IMR-90 (cell line): ENCODE measurements at regions not wholly inside any gene's neighbourhood (a gene's known extent, or its start where the extent isn't known, plus 50 kb on each side); places are given as distances from the start of the nearest gene placed in this dataset.

Experiments used
- ATAC-seq: fragments of 200-7000 bp; cut with Tn5 transposase; 2 replicates; pipeline ENCODE4 v1.9.1; 2020; ENCODE audit warnings: low read depth, mild to moderate bottlenecking, moderate library complexity
- BruUV-seq: library from RNA; stranded (reverse); fragments of 400-500 nt; replicated peaks from 2 replicates; lab custom pipeline; 2021; lab: Mats Ljungman, UMichigan
- CTCF ChIA-PET: fragments of 300-600 bp; formaldehyde crosslinking; extraction: SDS; loops from one replicate; lab custom pipeline; 2021; ENCODE audit warnings: antibody characterized with exemption; lab: Yijun Ruan, JAX
- POLR2A ChIA-PET: fragments of 300-600 bp; sonication (Branson Sonifier 250); formaldehyde crosslinking; loops from one replicate; lab custom pipeline; 2022; ENCODE audit warnings: antibody characterized with exemption; ENCODE audit not compliant: unreplicated experiment; lab: Charles Lee
- DNase-seq: peaks from one replicate; pipeline ENCODE4 v3.0.0; 2013
- H2AFZ ChIP-seq: replicated peaks from 2 replicates; pipeline ENCODE3; 2013; ENCODE audit warnings: low read length, mild to moderate bottlenecking; ENCODE audit not compliant: poor library complexity
- H2AK5ac ChIP-seq: 2 replicates; pipeline ENCODE4 v1.6.1; 2013; ENCODE audit warnings: low read depth, low read length, inconsistent platforms
- H2AK9ac ChIP-seq: replicated peaks from 2 replicates; pipeline ENCODE3; 2013; ENCODE audit warnings: mild to moderate bottlenecking, low read depth, low read length, moderate library complexity; ENCODE audit not compliant: poor library complexity
- H2BK120ac ChIP-seq: 2 replicates; pipeline ENCODE4 v1.6.1; 2013; ENCODE audit warnings: low read depth, low read length, inconsistent platforms
- H2BK15ac ChIP-seq: 3 replicates; pipeline ENCODE4 v1.6.1; 2013; ENCODE audit warnings: low read depth, low read length, inconsistent platforms
- H2BK20ac ChIP-seq: 2 replicates; pipeline ENCODE4 v1.6.1; 2013; ENCODE audit warnings: low read depth, mild to moderate bottlenecking, inconsistent platforms, low read length, moderate library complexity
- H2BK5ac ChIP-seq: 2 replicates; pipeline ENCODE4 v1.6.1; 2013; ENCODE audit warnings: mild to moderate bottlenecking, low read depth, low read length, inconsistent platforms; ENCODE audit not compliant: poor library complexity, severe bottlenecking
- H3K14ac ChIP-seq: replicated peaks from 2 replicates; pipeline ENCODE4 v1.6.1; 2013; ENCODE audit warnings: low read depth, low read length, inconsistent platforms
- H3K18ac ChIP-seq: 2 replicates; pipeline ENCODE4 v1.6.1; 2013; ENCODE audit warnings: low read depth, low read length, control low read depth
- H3K23ac ChIP-seq: 2 replicates; pipeline ENCODE4 v1.6.1; 2013; ENCODE audit warnings: low read depth, low read length, inconsistent platforms
- H3K27ac ChIP-seq: 2 replicates; pipeline ENCODE4 v1.5.1; 2013; ENCODE audit warnings: mild to moderate bottlenecking, control low read depth, low read length; ENCODE audit not compliant: insufficient read depth
- H3K27me3 ChIP-seq: 2 replicates; pipeline ENCODE4 v1.6.1; 2013; ENCODE audit warnings: low read length; ENCODE audit not compliant: control insufficient read depth, insufficient read depth
- H3K36me3 ChIP-seq: 2 replicates; pipeline ENCODE4 v1.6.1; 2013; ENCODE audit warnings: low read length, mixed read lengths; ENCODE audit not compliant: control insufficient read depth, insufficient read depth
- H3K4ac ChIP-seq: 2 replicates; pipeline ENCODE4 v1.6.1; 2013; ENCODE audit warnings: low read depth, low read length, inconsistent platforms
- H3K4me1 ChIP-seq: 2 replicates; pipeline ENCODE4 v1.6.1; 2013; ENCODE audit warnings: low read length, mixed read lengths; ENCODE audit not compliant: control insufficient read depth, insufficient read depth
- H3K4me2 ChIP-seq: 2 replicates; pipeline ENCODE4 v1.6.1; 2013; ENCODE audit warnings: low read depth, mild to moderate bottlenecking, control low read depth, low read length, moderate library complexity
- H3K4me3 ChIP-seq: 2 replicates; pipeline ENCODE4 v1.5.1; 2013; ENCODE audit warnings: low read depth, mild to moderate bottlenecking, control low read depth, low read length, moderate library complexity; ENCODE audit not compliant: insufficient read depth
- H3K56ac ChIP-seq: 2 replicates; pipeline ENCODE4 v1.6.1; 2013; ENCODE audit warnings: low read length, inconsistent platforms; ENCODE audit not compliant: insufficient read depth; ENCODE audit errors: extremely low read depth
- H3K79me1 ChIP-seq, 2 experiments: 2 replicates each; pipeline ENCODE4 v1.6.1; 2013; ENCODE audit warnings: low read length in 2 of 2, inconsistent platforms in 1 of 2, low read depth in 1 of 2
- H3K9ac ChIP-seq: 2 replicates; pipeline ENCODE4 v1.6.1; 2013; ENCODE audit warnings: low read depth, low read length, control low read depth
- H3K9me1 ChIP-seq: 2 replicates; pipeline ENCODE4 v1.6.1; 2013; ENCODE audit warnings: low read length, inconsistent platforms; ENCODE audit not compliant: insufficient read depth
- H3K9me3 ChIP-seq: 2 replicates; pipeline ENCODE4 v1.6.1; 2013; ENCODE audit warnings: low read length; ENCODE audit not compliant: control insufficient read depth, insufficient read depth
- H4K20me1 ChIP-seq: 2 replicates; pipeline ENCODE4 v1.6.1; 2013; ENCODE audit warnings: low read length, inconsistent platforms; ENCODE audit not compliant: insufficient read depth
- H4K5ac ChIP-seq: 2 replicates; pipeline ENCODE4 v1.6.1; 2013; ENCODE audit warnings: mild to moderate bottlenecking, low read depth, low read length, control low read depth
- H4K8ac ChIP-seq, 2 experiments: 2 replicates each; pipeline ENCODE4 v1.6.1; 2013; ENCODE audit warnings: low read depth in 2 of 2, low read length in 2 of 2, control low read depth in 1 of 2, inconsistent platforms in 1 of 2
- H4K91ac ChIP-seq: 2 replicates; pipeline ENCODE4 v1.6.1; 2013; ENCODE audit warnings: low read depth, low read length, inconsistent platforms; ENCODE audit not compliant: insufficient read depth
- BHLHE40 ChIP-seq: fragments of 150-350 bp; IDR thresholded peaks from 2 replicates; pipeline ENCODE4 v1.6.1; 2016; ENCODE audit warnings: mild to moderate bottlenecking, low read depth, low read length
- CEBPB ChIP-seq: IDR thresholded peaks from 2 replicates; pipeline ENCODE4 v1.6.1; 2012; ENCODE audit warnings: low read depth, low read length, improper control_type of control experiment
- CHD1 ChIP-seq: IDR thresholded peaks from 2 replicates; pipeline ENCODE4 v1.6.1; 2012; ENCODE audit warnings: low read depth, low read length, improper control_type of control experiment
- FOS ChIP-seq: fragments of 150-350 bp; IDR thresholded peaks from 2 replicates; pipeline ENCODE4 v1.6.1; 2016; ENCODE audit warnings: low read depth, low read length
- MAFK ChIP-seq: IDR thresholded peaks from 2 replicates; pipeline ENCODE4 v1.6.1; 2012; ENCODE audit warnings: low read depth, low read length, improper control_type of control experiment
- MAZ ChIP-seq: IDR thresholded peaks from 2 replicates; pipeline ENCODE4 v1.6.1; 2012; ENCODE audit warnings: low read depth, mild to moderate bottlenecking, low read length, improper control_type of control experiment, moderate library complexity, borderline replicate concordance
- MXI1 ChIP-seq: IDR thresholded peaks from 2 replicates; pipeline ENCODE4 v1.6.1; 2012; ENCODE audit warnings: low read depth, mild to moderate bottlenecking, low read length, moderate library complexity, borderline replicate concordance
- NFE2L2 ChIP-seq: fragments of 150-350 bp; IDR thresholded peaks from 2 replicates; pipeline ENCODE4 v1.6.1; 2016; ENCODE audit warnings: low read depth, mild to moderate bottlenecking, low read length
- POLR2A ChIP-seq: IDR thresholded peaks from 2 replicates; pipeline ENCODE4 v1.6.1; 2012; ENCODE audit warnings: mild to moderate bottlenecking, low read depth, low read length
- RAD21 ChIP-seq: IDR thresholded peaks from 2 replicates; pipeline ENCODE4 v1.6.1; 2012; ENCODE audit warnings: low read length, improper control_type of control experiment
- RCOR1 ChIP-seq: IDR thresholded peaks from 2 replicates; pipeline ENCODE4 v1.6.1; 2012; ENCODE audit warnings: mild to moderate bottlenecking, low read length, improper control_type of control experiment; ENCODE audit not compliant: insufficient replicate concordance
- RFX5 ChIP-seq: IDR thresholded peaks from 2 replicates; pipeline ENCODE4 v1.8.0; 2012; ENCODE audit warnings: low read depth, mild to moderate bottlenecking, low read length, moderate library complexity
- SMC3 ChIP-seq: fragments of 150-350 bp; IDR thresholded peaks from 2 replicates; pipeline ENCODE4 v1.6.1; 2016; ENCODE audit warnings: low read depth, mild to moderate bottlenecking, antibody characterized with exemption, low read length, moderate library complexity
- WGBS, 2 experiments: methylation state at CpG; one replicate each; pipeline versions ENCODE4 v1.1.5 to v1.1.7; 2013; ENCODE audit warnings: missing lambda C conversion rate in 2 of 2; ENCODE audit not compliant: insufficient read length in 1 of 2; ENCODE audit errors: extremely low coverage in 2 of 2; 5-methylcytosine and 5-hydroxymethylcytosine counted together
- dilution Hi-C: fragments of 300-500 bp; cut with HindIII; formaldehyde crosslinking; loops from one replicate; pipeline ENCODE4 v1.14.3; 2018; ENCODE audit warnings: low sequenced_read_pairs; ENCODE audit not compliant: unreplicated experiment
- in situ Hi-C: fragments of 300-500 bp; cut with MboI; formaldehyde crosslinking; loops from 3 replicates; pipeline ENCODE4 v1.14.3; 2019; ENCODE audit warnings: low sequenced_read_pairs, inconsistent platforms, mixed read lengths
- intact Hi-C: fragments of 100-400 bp; cut with micrococcal nuclease; formaldehyde crosslinking; loops from 2 replicates; pipeline ENCODE4 v1.10.0; 2022
- TF ChIP-seq, protein P1 (sequence below): fragments of 150-350 bp; IDR thresholded peaks from 2 replicates; pipeline ENCODE4 v1.6.1; 2016; ENCODE audit warnings: low read depth, mild to moderate bottlenecking, low read length, moderate library complexity, borderline replicate concordance
- TF ChIP-seq, protein P2 (sequence below): conservative IDR thresholded peaks from 2 replicates; pipeline ENCODE4 v1.5.1; 2012; ENCODE audit warnings: mild to moderate bottlenecking, low read depth, low read length, improper control_type of control experiment
- TF ChIP-seq, protein P3 (sequence below): fragments of 150-350 bp; IDR thresholded peaks from 2 replicates; pipeline ENCODE4 v1.6.1; 2017; ENCODE audit warnings: mild to moderate bottlenecking, antibody characterized with exemption, low read length, low read depth

DNA sequence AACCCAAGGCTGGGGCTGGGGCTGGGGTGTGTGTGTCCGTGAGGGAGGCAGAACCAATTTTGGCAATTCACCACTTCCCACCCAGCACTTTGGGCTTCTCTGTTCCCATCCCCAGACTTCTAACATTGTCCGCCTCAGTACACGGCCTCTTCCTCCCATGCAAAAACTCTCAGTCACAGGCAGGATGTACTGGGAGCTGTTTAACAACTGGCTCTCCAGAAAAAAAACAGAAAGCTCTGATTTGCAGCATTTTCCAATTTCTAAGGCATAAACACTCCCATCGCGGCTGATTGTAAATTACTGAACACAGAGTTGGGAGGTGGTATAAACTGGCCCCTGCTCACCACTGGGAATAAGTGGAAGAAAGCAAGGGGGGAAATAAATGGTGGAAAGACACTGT lies 73.1 kb upstream of the MAP4K3 start:
- peak overlapping the region; percentile 68 for H3K18ac ChIP-seq

More for the DNA sequence above, 73.1 kb upstream of the MAP4K3 start:
- H4K91ac ChIP-seq = peak overlapping the region; percentile 48
- no peaks in the 10 kb centered on the region for H3K27me3 ChIP-seq
- H4K5ac ChIP-seq = peak overlapping the region; percentile 71
- no peaks in the 10 kb centered on the region for H3K9me3 ChIP-seq
- peaks cover 0 to 34% of the 10 kb centered on the region in 2 experiments; a peak in 3 of 4 replicates for H3K79me1 ChIP-seq
- no peaks in the 10 kb centered on the region for H3K36me3 ChIP-seq
- H3K14ac ChIP-seq = peak overlapping the region; percentile 21; the same call in 1 of the 2 replicates
- no peak overlapping the region for H2AK9ac ChIP-seq
- peak overlapping the region; percentile 30 for H2BK5ac ChIP-seq
- peak overlapping the region; percentile 57 for H3K27ac ChIP-seq
- H3K4ac ChIP-seq = peak overlapping the region; percentile 67
- H2AFZ ChIP-seq = no peak overlapping the region
- H3K4me2 ChIP-seq = no peak overlapping the region
- H4K8ac ChIP-seq = peak overlapping the region; percentile 10 to 59; a peak in 2 of 4 replicates
- no peak overlapping the region for H3K4me3 ChIP-seq
- H3K9ac ChIP-seq = no peak overlapping the region
- H3K9me1 ChIP-seq = peaks cover 36% of the 10 kb centered on the region
- no TSS peak for BruUV-seq
- H3K4me1 ChIP-seq = peaks cover 40% of the 10 kb centered on the region
- ATAC-seq = no peak
- peak overlapping the region; percentile 69; the same call in 1 of the 3 replicates for H2BK15ac ChIP-seq
- CTCF ChIA-PET = no interaction called here
- H3K56ac ChIP-seq = no peak overlapping the region
- H2BK20ac ChIP-seq = peak overlapping the region; percentile 75
- TF ChIP-seq CEBPB (no peak), SMC3 (no peak), POLR2A (no peak), CHD1 (no peak), RFX5 (no peak), NFE2L2 (no peak), FOS (no peak), RAD21 (no peak), BHLHE40 (no peak), RCOR1 (no peak), MAFK (no peak), MAZ (no peak), MXI1 (no peak)
- TF ChIP-seq, protein P1, sequence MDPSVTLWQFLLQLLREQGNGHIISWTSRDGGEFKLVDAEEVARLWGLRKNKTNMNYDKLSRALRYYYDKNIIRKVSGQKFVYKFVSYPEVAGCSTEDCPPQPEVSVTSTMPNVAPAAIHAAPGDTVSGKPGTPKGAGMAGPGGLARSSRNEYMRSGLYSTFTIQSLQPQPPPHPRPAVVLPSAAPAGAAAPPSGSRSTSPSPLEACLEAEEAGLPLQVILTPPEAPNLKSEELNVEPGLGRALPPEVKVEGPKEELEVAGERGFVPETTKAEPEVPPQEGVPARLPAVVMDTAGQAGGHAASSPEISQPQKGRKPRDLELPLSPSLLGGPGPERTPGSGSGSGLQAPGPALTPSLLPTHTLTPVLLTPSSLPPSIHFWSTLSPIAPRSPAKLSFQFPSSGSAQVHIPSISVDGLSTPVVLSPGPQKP = no peak
- TF ChIP-seq, protein P2, sequence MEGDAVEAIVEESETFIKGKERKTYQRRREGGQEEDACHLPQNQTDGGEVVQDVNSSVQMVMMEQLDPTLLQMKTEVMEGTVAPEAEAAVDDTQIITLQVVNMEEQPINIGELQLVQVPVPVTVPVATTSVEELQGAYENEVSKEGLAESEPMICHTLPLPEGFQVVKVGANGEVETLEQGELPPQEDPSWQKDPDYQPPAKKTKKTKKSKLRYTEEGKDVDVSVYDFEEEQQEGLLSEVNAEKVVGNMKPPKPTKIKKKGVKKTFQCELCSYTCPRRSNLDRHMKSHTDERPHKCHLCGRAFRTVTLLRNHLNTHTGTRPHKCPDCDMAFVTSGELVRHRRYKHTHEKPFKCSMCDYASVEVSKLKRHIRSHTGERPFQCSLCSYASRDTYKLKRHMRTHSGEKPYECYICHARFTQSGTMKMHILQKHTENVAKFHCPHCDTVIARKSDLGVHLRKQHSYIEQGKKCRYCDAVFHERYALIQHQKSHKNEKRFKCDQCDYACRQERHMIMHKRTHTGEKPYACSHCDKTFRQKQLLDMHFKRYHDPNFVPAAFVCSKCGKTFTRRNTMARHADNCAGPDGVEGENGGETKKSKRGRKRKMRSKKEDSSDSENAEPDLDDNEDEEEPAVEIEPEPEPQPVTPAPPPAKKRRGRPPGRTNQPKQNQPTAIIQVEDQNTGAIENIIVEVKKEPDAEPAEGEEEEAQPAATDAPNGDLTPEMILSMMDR = no peak
- TF ChIP-seq, protein P3, sequence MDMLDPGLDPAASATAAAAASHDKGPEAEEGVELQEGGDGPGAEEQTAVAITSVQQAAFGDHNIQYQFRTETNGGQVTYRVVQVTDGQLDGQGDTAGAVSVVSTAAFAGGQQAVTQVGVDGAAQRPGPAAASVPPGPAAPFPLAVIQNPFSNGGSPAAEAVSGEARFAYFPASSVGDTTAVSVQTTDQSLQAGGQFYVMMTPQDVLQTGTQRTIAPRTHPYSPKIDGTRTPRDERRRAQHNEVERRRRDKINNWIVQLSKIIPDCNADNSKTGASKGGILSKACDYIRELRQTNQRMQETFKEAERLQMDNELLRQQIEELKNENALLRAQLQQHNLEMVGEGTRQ = no peak
- H3K23ac ChIP-seq = no peak overlapping the region
- peak overlapping the region; percentile 84 for H2BK120ac ChIP-seq
- dilution Hi-C loops = no loop called here
- intact Hi-C loops = no loop called here
- peak overlapping the region; percentile 63; the same call in 1 of the 2 replicates for H2AK5ac ChIP-seq
- POLR2A ChIA-PET = interaction anchor here (0.6 kb wide), 1 partner anchor 719 kb away, joined by 10 read pairs; no protein-coding TSS in a partner anchor
- DNase-seq = no peak
- no peaks in the 10 kb centered on the region for H4K20me1 ChIP-seq
- in situ Hi-C loops = no loop called here
- no CpG with 5 or more reads among the region's 5 CpGs for WGBS, 2 experiments
